MCF 10A (cell line): ENCODE measurements at regions not wholly inside any gene's neighbourhood (a gene's known extent, or its start where the extent isn't known, plus 50 kb on each side); places are given as distances from the start of the nearest gene placed in this dataset.

ENCODE experiments used
- BruUV-seq: library from RNA; stranded (reverse); fragments of 400-500 nt; replicated peaks from 2 replicates; lab custom pipeline; 2021; lab: Mats Ljungman, UMichigan
- CTCF ChIA-PET: fragments of 300-600 bp; sonication (Branson Sonifier 250); formaldehyde crosslinking; extraction: SDS; loops from one replicate; lab custom pipeline; 2021; ENCODE audit warnings: antibody characterized with exemption, inconsistent platforms; lab: Yijun Ruan, JAX
- POLR2A ChIA-PET: fragments of 300-600, 350-650 bp; sonication (Branson Sonifier 250); formaldehyde crosslinking; extraction: SDS; loops from one replicate; lab custom pipeline; 2020; ENCODE audit warnings: antibody characterized with exemption, inconsistent platforms; lab: Yijun Ruan, JAX
- DNase-seq: peaks from one replicate; pipeline ENCODE4 v3.0.0-alpha.2; 2018; ENCODE audit not compliant: unreplicated experiment
- H3K27ac Mint-ChIP-seq: one replicate; pipeline ENCODE4 v1.8.0; 2022; ENCODE audit warnings: mild to moderate bottlenecking, low read depth, mixed read lengths; ENCODE audit not compliant: unreplicated experiment
- H3K27me3 Mint-ChIP-seq: one replicate; pipeline ENCODE4 v1.8.0; 2022; ENCODE audit warnings: mixed read lengths; ENCODE audit not compliant: insufficient read depth, unreplicated experiment
- H3K36me3 Mint-ChIP-seq: one replicate; pipeline ENCODE4 v1.8.0; 2022; ENCODE audit warnings: mild to moderate bottlenecking, moderate library complexity, mixed read lengths; ENCODE audit not compliant: insufficient read depth, unreplicated experiment
- H3K4me1 Mint-ChIP-seq: one replicate; pipeline ENCODE4 v1.8.0; 2022; ENCODE audit warnings: mixed read lengths; ENCODE audit not compliant: insufficient read depth, unreplicated experiment
- H3K4me3 Mint-ChIP-seq: one replicate; pipeline ENCODE4 v1.8.0; 2022; ENCODE audit warnings: mild to moderate bottlenecking, moderate library complexity, mixed read lengths; ENCODE audit not compliant: unreplicated experiment
- H3K9me3 Mint-ChIP-seq: one replicate; pipeline ENCODE4 v1.8.0; 2022; ENCODE audit warnings: mixed read lengths; ENCODE audit not compliant: unreplicated experiment
- intact Hi-C: fragments of 100-400 bp; cut with micrococcal nuclease; formaldehyde crosslinking; loops from 2 replicates; pipeline ENCODE4 v1.14.1; 2022
- TF ChIP-seq, protein P1 (sequence below): fragments of 200-600 bp; IDR thresholded peaks from one replicate; pipeline ENCODE4 v1.8.0; 2022; ENCODE audit warnings: antibody characterized with exemption, mild to moderate bottlenecking; ENCODE audit not compliant: unreplicated experiment

DNA sequence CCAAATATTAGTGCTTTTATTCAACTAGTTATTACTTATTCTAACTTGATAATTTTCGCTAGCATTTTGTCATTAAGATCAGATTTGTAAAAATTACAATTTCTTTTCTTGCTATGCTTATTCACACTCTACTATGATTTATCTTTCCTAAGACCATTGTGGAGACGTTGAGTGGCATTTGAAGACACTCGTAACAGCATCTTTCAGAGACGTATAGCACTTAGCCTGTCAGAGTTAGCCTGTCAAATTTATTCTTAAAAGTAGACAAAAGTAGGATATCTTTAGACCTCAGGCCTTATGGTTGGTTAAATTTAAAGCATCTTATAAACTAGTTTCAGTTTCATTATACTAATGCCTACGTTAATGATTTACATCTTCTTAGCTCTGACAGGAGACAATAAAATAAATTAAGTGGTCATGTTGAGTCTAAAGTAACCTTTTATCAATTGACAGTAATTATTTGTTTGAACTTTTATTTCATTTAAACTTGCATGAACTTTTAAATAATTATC, 1410.1 kb downstream of the MRPL39 start:
- H3K4me1 Mint-ChIP-seq: no peaks in the 10 kb centered on the region

GRCh38 chr21:24188506-24188905, 1418.8 kb downstream of the MRPL39 start:
- BruUV-seq: no TSS peak

More for the DNA sequence above, 1410.1 kb downstream of the MRPL39 start:
- DNase-seq: no peak
- no TSS peak for BruUV-seq
- no peaks in the 10 kb centered on the region for H3K36me3 Mint-ChIP-seq
- CTCF ChIA-PET: no interaction called here
- no peak overlapping the region for H3K27ac Mint-ChIP-seq
- TF ChIP-seq, protein P1, sequence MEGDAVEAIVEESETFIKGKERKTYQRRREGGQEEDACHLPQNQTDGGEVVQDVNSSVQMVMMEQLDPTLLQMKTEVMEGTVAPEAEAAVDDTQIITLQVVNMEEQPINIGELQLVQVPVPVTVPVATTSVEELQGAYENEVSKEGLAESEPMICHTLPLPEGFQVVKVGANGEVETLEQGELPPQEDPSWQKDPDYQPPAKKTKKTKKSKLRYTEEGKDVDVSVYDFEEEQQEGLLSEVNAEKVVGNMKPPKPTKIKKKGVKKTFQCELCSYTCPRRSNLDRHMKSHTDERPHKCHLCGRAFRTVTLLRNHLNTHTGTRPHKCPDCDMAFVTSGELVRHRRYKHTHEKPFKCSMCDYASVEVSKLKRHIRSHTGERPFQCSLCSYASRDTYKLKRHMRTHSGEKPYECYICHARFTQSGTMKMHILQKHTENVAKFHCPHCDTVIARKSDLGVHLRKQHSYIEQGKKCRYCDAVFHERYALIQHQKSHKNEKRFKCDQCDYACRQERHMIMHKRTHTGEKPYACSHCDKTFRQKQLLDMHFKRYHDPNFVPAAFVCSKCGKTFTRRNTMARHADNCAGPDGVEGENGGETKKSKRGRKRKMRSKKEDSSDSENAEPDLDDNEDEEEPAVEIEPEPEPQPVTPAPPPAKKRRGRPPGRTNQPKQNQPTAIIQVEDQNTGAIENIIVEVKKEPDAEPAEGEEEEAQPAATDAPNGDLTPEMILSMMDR: no peak
- POLR2A ChIA-PET: no interaction called here
- intact Hi-C loops: no loop called here
- no peaks in the 10 kb centered on the region for H3K27me3 Mint-ChIP-seq
- no peak overlapping the region for H3K4me3 Mint-ChIP-seq
- H3K9me3 Mint-ChIP-seq: peaks cover 7% of the 10 kb centered on the region

DNA sequence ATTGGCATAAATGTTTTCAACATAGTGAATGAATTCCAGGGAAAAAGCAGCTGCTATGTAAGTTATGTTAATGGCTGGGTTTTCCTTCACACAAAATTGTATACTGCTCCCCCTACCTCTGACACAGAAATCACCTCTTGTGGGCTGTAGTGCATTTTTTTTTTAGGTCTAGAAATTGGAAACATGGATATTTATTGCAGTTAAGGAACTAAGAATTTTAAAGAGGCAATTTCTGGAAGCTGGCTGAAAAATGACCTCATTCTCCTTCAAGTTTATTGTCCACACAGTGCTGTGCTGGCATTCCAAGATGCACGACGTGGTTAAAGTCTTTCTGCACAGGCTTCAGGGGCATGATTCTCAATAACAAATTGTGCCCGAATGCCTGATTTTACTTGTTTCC, 1424.2 kb downstream of the MRPL39 start:
- intact Hi-C loops: no loop called here
- H3K36me3 Mint-ChIP-seq: no peaks in the 10 kb centered on the region
- BruUV-seq: no TSS peak
- H3K4me1 Mint-ChIP-seq: no peaks in the 10 kb centered on the region
- H3K9me3 Mint-ChIP-seq: no peaks in the 10 kb centered on the region
- ChIA-PET CTCF (interaction anchor here (0.5 kb wide), 1 partner anchor 124 kb away, joined by 3 read pairs; no protein-coding TSS in a partner anchor), POLR2A (no interaction called here)
- no peak overlapping the region for H3K27ac Mint-ChIP-seq
- no peak overlapping the region for H3K4me3 Mint-ChIP-seq
- TF ChIP-seq, protein P1: no peak
- no peak for DNase-seq
- no peaks in the 10 kb centered on the region for H3K27me3 Mint-ChIP-seq

More at GRCh38 chr21:24188506-24188905, 1418.8 kb downstream of the MRPL39 start:
- Mint-ChIP-seq H3K4me3 (no peak overlapping the region), H3K36me3 (no peaks in the 10 kb centered on the region), H3K27me3 (no peaks in the 10 kb centered on the region), H3K27ac (no peak overlapping the region), H3K4me1 (peaks cover 4% of the 10 kb centered on the region), H3K9me3 (no peaks in the 10 kb centered on the region)
- ChIA-PET CTCF (no interaction called here), POLR2A (no interaction called here)
- intact Hi-C loops: no loop called here
- TF ChIP-seq, protein P1: no peak
- DNase-seq: no peak

DNA sequence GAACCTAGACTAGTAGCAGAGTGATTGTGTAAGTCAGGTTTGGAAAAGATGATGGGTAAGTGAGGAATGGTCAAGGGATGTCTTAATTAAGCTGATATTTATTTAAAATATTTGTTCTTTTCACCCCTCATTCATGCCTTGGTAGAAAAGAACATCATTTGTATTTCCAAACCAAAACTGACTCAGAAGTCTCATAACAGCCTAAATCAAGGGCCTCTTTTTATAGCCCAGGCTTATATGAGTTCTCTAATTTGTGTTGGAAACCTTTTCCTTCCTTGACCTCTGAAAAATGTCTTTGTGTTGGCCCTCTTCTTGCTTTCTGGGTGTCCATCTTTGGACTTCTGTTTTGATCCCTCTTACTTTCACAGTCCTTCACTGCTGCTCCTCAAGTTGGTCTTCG, 1428.2 kb downstream of the MRPL39 start:
- no peaks in the 10 kb centered on the region for H3K4me1 Mint-ChIP-seq
- no peak overlapping the region for H3K27ac Mint-ChIP-seq
- BruUV-seq: no TSS peak

More for the DNA sequence above, 1428.2 kb downstream of the MRPL39 start:
- H3K27me3 Mint-ChIP-seq: no peaks in the 10 kb centered on the region
- DNase-seq: no peak
- H3K9me3 Mint-ChIP-seq: no peaks in the 10 kb centered on the region
- ChIA-PET POLR2A (no interaction called here), CTCF (no interaction called here)
- H3K4me3 Mint-ChIP-seq: no peak overlapping the region
- intact Hi-C loops: no loop called here
- no peaks in the 10 kb centered on the region for H3K36me3 Mint-ChIP-seq
- TF ChIP-seq, protein P1: no peak
